ENCODE measurements at regions not wholly inside any gene's neighbourhood (a gene's known extent, or its start where the extent isn't known, plus 50 kb on each side); places are given as distances from the start of the nearest gene placed in this dataset.

DNA sequence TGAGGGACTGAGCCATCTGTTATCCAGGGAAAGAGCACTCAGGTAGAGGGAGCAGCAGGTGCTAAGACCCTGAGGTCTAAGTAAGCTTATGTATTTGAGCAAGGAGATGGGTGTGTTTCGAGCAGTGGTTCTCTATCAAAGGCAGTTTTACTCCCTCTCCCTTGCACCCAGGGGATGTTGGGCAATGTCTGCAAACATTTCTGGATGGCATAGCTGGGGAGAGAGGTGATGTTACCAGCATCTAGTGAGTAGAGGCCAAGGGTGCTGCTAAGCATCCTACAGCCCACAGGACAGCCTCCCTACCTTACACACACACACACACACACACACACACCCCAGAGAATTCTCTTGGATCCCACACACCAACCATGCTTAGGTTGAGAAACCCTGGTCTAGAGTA, 221.0 kb upstream of the PWP1 start:
- no peak for DNase-seq (ENCODE audit: extremely low read depth in 1 of 2, low read depth in 1 of 2)

DNA sequence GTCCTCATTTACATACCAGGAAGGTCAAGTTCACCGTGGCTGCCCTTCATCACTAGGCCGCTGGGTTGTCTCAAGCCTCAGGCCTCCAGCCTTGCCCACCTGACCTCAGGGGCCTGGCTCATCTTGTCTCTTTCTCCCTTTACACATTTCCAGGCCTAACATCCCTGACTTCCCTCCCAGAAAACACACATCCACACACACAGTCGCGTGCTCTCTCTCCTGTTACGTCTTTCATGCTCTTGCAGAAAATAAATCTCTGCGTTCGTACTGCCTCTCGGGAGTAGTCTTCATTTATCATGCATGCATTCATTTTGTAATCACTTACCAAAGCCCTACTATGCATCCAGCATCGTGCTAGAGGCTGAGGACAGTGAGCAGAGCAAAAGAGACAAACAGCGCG, 220.0 kb upstream of the PWP1 start:
- DNase-seq (ENCODE audit: extremely low read depth in 1 of 2, low read depth in 1 of 2): no peak

DNA sequence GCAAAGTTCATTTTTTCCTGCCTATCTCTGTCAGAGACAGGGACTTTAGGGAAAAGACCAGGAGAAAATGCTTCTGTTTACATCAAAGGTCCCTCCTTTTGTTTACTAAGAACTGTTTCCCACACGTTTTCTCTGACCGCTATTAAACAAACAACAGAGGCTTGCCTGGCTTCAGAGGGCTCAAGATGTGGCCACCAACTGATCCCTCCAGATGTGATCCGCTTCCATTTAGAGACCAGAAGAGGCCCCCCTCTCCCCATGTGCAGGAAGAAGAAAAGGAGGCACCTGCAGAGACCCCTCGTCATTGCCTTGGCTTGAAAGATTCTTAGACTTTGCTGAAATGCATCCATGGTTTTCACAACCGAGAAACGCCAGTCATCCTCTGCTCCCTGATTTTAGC, 217.9 kb upstream of the PWP1 start:
- no peak for DNase-seq (ENCODE audit: extremely low read depth in 1 of 2, low read depth in 1 of 2)

DNA sequence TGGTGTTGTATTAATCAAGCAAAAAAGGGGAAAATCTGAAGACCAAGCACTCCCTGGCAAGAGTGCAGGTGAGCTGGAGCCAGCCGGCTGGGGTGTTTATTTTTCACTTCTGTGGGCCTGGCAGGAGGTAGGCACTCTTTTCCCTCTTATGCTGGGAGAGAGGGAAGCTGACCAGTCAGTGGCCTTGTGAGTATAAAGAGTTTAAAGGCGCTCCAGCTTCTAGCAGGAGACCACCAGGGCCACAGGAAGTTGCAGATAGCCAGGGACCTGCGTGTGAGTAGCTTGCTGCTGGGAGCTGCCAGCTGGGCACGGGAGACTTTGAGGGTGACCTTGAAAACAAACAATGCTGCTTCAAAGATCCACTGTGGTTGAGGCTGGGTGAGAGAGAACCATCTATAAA, 217.4 kb upstream of the PWP1 start:
- DNase-seq (ENCODE audit: extremely low read depth in 1 of 2, low read depth in 1 of 2): no peak

DNA sequence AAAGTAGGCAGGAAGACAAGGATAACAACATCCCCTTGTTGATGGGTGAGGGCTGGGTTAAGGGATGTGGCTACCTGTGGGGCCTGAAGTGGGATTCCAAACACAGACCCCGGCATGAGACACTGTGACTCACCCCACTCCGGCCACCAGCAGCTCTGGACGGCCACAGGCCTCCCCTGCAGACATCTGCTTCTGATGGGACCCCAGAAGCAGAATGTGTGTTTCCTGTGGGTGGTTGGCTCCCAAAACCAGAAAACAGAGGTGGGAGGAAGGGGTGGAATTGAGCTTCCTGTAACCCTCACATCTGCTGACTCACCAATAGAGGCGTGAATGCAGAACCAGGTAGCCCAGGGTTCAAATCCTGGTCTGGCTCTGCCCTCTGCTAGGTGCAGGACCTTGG, 216.6 kb upstream of the PWP1 start:
- no peak for DNase-seq (ENCODE audit: extremely low read depth in 1 of 2, low read depth in 1 of 2)

DNA sequence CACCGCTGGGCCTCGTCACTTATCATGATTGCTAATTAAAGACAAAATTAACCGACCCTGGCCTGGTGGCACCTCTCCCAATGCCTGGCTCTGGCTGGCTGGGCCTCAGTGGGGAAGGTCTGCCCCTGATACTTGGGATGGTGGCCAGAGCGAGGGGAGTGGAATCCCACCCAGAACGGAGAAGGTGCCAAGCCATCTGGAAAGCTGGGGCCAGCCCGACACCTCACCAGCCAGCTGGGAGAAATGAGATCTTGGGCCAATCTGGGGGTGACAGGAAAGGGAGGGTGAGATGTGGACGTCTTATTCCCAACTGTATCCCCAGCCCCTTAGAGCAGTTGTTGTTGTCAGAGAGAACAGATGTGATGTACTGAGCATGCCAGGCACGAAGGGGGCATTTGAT, 215.0 kb upstream of the PWP1 start:
- no peak for DNase-seq (ENCODE audit: extremely low read depth in 1 of 2, low read depth in 1 of 2)

DNA sequence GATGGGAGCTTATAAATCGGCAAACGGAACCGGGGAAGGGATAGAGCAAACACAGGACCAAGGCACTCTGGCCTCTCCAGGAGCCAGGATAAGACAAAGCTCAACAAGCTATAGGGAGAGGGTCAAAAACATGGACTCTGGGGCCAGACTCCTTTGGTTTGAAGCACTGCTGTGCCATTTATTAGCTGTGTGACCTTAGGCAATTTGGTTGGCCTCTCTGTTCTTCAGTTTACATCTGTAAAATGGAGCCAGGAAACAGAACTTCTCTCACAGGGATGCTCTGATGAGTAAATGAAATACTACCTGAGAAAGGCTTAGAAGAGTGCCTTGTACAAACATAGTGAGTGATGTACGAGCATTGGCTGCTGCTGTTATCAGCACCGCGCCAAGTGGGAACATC, 213.3 kb upstream of the PWP1 start:
- no peak for DNase-seq (ENCODE audit: extremely low read depth in 1 of 2, low read depth in 1 of 2)

DNA sequence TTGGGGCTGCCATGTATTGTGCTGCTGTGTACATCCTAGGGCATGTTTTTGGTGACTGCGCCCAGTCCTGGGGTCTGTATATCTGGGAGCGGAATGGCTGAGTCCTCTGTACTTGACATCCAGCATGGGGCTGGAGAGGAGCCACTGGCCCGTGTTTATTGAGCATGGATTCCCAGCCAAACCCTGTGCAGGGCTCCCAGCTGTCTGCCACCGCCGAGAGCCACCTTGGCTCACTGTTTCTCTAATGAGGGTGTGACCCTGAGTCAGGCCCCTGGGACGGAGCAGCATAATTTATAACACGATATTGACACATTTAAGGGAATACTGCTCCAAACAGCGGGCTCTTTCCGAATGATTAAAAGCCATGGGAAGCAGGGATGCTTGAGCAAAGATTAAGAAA, 211.5 kb upstream of the PWP1 start:
- no peak for DNase-seq (ENCODE audit: extremely low read depth in 1 of 2, low read depth in 1 of 2)

DNA sequence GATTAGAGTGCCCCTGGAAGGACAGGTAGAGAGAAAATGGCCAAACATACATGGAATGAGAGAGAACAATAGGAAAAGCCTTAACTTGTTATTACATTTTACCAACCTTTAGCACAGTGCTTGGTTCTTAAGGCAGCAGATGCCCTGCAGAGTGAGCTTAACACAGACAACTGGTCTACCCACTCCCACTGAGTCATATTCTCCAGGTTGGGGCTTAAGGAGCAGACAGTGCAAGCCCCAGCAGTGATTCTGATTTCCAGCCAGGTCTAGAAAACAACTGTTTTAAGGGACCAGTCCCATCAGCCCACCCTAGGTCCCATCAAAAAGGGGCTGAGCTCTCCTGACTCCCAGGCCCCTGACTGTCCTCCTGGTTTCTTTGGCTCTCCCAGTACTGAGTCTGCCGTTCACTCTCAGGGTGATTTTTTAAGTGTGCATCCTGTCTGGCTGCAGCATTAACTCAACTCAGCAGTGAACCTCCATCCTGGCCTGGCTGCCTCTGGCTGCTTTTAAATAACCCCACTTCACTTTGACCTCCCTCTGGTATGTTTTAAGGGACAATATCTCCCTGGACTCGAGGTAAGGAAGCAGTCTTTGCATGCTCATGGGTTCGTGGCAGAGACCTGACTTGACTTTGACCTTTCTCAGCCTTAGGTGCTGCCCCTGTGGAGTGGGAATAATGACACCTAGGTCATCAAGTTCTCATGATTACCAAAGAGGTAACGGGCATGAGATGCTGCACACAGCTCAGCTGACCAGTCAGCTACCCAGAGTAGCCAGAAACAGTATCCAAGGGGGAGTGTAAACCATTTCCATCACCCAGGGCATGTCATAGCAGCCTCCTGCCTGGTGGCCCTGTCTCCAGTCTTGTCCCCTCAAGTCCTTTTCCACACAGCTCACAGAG, 210.7 kb upstream of the PWP1 start:
- DNase-seq (ENCODE audit: extremely low read depth in 1 of 2, low read depth in 1 of 2): no peak

DNA sequence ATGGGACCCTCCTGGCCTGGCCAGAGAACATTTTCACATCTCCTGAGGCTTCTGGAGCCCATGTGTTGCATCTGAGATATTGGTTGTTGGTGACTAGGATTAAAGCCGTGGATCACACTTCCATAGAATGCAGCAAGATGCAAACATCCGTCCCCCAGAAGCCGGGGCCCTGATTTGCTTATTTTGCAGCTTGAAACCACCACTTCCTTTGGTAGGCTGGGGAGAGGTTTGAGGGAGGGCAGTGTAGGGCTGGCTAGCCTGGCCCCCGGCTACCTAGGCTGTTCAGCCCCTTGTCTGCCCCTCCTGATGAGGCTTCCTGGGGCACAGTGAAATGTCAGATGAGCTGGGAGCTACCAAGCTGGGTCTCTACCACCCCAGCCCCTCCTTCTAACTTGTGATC, 209.7 kb upstream of the PWP1 start:
- no peak for DNase-seq (ENCODE audit: extremely low read depth in 1 of 2, low read depth in 1 of 2)

DNA sequence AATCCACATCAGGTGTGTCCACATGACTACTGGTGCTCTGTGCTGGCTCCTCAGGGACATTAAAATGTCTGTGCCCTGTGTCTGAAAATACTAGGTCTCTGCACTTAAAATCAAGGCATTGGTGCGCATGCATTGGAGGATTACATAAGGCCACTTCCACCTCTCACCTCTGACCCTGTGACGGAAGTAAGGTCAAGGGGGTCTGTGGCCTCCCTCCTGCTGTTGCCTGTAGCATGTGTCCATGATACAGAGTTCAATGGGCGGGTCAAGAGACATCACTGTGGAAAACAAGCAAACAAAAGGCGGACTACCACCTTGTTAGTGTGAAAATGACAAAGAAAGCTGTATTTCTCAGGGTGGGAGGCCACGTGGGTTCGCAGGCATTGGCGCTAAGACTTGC, 208.6 kb upstream of the PWP1 start:
- DNase-seq (ENCODE audit: extremely low read depth in 1 of 2, low read depth in 1 of 2): no peak

DNA sequence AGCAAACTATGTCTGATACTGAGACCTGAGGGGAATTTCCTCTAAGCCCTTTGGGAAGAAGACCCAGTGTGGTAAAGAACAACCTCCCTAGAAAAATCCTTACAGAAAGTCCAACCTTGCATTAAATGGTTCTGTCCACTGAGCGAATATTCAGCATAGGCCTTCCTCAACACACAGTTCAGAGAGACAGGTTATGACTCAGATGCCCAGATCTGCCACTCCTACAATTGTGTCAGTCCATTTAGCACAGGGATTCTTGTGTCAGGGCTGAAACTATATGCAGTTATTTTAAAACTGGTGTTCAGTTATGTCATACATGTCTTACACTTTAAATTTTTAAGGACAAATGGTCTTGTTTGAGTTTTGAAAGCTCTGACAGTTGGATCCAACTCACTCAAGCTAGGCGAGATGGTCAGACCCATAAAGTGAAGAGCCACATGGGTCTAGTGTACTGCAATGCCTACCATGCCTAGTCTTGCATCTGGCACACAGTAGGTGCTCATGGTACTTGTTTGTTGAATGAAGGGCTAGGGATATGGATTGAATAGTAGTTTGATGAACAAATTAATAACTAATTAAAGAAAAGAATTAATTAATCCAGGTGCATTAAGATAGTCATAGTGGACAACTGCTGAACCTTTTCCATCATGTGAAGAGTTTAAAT, 207.5 kb upstream of the PWP1 start:
- no peak for DNase-seq (ENCODE audit: extremely low read depth in 1 of 2, low read depth in 1 of 2)

DNA sequence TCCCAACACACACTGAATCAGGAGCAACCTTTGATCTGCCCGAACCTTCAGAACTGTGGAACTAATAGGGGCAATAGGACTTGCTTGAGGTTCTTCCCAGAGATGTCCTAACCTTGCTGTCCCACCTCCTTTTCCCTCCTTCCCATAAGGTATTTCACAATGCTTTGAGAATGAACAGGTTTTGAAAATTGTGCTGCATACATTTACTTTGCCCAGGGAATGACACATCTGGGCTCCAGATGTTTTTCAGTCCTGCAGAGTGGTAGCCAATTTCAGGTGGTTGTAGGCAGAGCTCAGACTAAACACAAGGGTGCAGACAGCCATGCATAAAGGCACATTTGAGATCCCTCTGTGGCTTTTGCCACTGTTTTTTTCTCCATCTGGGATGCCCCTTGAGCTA, 206.7 kb upstream of the PWP1 start:
- no peak for DNase-seq (ENCODE audit: extremely low read depth in 1 of 2, low read depth in 1 of 2)

DNA sequence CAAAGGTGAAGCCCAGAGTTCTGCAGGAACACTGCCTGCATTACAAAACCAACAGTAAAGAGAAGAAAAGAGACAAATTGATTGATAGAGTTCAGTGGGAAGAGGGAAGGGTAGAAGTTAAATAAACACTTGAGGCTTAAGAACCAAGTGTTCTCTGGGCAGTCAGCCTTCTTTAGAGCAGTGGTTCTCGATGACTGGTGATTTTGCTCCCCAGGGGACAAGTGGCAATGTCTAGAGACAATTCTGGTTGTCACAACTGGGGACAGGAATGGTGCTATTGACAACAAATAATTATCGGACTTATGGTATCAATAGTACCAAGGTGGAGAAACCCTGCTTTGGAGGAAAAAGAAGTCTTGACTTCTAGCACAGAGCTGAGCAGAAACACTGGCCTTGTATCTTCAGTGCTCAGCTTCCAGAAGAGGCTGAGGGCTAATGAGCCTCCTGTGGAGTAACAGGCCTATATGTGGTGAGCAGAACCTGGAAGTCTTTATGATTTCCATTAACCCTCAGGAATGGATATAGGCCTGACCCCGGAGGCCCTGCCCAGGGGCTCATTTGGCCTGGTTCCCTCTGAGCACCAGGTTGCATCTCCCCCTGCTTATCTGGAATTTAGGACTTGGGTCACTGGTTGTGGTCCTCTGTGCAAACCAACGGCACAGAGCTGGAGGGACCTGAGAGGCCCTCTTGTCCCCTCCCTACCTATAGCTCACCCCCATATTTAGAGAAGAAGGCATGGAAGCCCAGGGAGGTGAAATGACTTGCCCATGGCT, 204.6 kb upstream of the PWP1 start:
- DNase-seq (ENCODE audit: extremely low read depth in 1 of 2, low read depth in 1 of 2): no peak

DNA sequence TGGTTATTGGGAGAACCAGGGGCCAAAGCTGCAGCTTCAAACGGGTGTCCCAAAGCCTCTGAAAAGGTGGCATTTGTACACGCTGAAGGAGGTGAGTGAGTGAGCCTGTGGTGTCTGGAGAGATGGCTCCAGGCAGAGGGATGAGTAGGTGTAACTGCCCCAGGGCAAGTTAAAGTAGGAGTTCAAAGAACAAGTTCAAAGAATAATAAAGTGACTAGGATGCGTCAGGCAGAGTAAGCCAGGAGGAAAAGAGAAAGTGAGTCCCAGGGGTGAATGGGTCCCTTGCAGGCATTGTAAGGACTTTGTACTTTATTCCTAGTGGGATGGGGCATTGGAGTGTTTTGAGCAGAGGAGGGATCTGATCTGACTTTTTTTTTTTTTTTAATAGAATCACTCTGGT, 201.4 kb upstream of the PWP1 start:
- no peak for DNase-seq (ENCODE audit: extremely low read depth in 1 of 2, low read depth in 1 of 2)

DNA sequence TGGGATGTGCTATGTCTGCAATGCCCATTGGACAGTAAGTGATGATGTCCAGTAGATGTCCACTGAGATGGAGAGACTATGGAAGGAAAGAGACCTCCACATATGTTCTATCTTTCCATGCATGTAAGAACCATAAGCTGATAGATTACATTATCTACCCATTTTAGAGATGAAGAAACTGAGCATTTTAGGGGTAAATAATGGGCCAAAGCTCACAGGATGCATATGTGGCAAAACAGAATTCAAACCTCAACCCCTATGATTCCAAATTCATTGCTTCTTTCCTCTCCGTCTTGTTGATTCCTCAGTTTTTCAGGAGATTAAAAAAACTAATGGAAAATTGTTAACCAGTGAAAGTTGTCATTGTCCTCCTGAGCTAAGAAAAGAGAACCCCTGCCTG, 200.7 kb upstream of the PWP1 start:
- DNase-seq (ENCODE audit: extremely low read depth in 1 of 2, low read depth in 1 of 2): no peak

DNA sequence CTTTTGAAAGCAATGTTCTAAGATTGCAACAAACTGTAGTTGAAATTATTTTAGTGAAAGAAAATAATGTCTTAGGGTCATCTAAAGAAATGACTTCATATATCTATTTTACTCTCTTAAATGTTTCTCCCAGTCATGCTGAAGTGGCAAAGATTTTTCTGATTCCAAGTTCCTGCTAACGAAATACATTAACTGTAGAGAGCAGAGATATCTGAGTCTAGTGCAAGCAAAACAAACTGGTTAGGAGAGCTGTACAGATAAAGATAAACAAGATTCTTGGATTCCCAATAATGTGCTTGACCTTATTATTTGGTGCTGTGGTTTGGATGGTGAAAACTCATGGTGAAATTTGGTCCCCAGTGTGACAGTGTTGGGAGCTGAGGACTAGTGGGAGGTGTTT, 199.9 kb upstream of the PWP1 start:
- DNase-seq (ENCODE audit: extremely low read depth in 1 of 2, low read depth in 1 of 2): no peak

DNA sequence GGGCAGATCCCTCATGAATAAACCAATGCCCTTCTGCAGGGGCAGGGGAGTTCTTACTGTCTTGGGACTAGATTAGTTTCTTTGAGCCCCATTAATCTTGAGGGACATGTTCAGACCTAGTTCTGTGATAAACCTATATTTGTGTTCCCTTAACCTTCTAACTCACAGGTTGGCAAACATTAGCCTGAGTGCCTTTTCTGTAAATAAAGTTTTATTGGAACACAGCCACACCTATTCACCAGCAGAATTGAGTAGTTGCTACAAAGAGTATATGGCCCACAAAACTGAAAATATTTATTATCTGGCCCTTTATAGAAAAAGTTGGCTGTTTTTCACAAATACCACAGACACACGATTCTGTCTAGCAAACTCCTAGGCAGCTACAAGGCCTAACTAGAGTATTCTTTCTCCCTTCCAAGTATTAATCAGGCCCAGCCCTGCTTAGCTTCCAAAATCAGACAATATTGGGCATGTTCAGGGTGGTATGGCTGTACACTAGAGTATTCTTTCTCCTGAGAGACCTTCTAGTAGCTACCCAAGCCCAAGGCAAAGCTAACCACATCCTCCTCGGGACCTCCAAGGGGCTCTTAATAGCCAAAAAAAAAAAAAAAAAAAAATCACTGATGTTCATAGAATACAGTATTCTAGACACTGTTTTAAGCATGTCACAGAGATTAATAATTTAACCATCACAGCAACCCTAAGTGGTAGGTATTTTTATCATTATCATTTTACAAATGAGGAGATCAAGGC, 199.3 kb upstream of the PWP1 start:
- no peak for DNase-seq (ENCODE audit: extremely low read depth in 1 of 2, low read depth in 1 of 2)

DNA sequence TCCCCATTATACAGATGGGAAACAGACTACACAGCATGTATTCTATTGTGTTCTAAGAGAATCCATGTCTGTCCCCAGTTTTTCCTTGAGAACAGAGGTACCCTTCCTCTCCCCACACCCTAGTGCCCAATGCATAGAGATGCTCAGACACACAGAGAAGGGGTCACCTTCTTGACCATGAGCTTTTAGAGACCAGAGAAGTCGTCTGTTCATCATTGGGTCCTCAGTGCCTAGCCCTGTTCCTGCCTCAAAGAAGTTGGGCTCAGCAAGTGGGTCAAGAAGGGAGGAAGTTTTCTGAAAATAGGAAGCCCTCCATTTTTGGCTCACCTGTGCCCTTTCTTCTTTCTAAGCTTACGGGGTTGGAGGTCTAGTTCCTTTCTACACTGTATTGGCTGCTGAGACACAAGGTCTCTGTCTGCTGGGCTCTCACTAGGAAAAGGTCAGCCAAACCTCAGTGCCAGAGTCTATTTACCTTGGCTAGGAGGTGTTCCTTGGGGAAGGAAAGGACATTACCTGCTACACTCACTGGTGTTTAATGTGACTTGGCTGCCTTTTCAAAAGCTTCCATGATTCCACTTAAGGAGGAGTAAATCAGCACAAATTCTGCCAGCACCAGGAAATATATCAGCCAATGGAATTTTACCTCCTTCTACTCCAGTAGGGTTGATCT, 198.5 kb upstream of the PWP1 start:
- no peak for DNase-seq (ENCODE audit: extremely low read depth in 1 of 2, low read depth in 1 of 2)

DNA sequence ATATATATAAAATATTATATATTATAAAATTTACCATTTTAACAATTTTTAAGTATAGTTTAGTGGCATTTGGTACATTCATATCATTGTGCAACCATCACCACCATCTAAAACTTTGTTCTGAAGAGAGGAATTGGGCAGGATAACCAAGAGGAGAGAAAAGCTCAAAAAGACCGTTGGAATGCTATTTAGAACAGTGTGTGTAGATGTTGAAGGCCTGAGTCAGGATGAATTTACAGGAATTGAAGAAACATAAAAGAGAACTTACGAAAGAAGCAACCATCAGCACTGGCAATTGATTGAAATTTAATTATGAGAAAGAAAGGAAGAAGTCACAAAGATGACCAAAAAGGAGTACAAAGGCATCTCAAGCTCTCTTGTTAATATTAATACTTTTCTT, 196.9 kb upstream of the PWP1 start:
- DNase-seq (ENCODE audit: extremely low read depth in 1 of 2, low read depth in 1 of 2): no peak

DNA sequence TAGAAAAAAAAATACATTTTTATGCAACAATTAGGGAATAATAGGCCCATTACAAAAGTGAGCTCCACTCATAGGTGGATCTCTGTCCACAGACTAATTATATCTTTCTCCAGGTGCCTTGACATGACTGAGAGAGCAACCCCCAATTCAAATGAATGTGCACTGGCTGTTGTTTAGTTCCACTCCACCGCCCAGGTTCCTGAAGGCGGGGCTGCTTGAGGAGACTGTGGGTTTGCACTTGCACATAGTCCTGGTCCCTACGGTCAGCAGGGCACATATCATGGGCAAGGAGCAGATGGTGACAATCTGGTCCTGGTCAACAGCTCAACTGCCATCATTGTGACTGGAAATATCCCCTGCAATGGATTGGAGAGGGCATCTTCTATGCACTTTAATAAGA, 195.6 kb upstream of the PWP1 start:
- DNase-seq (ENCODE audit: extremely low read depth in 1 of 2, low read depth in 1 of 2): no peak

Data from activated CD8-positive, alpha-beta memory T cell treated with anti-CD3 and anti-CD28 coated beads for 1 hour (primary cell).